CD14-positive monocyte (primary cell): ENCODE measurements at regions not wholly inside any gene's neighbourhood (a gene's known extent, or its start where the extent isn't known, plus 50 kb on each side); places are given as distances from the start of the nearest gene placed in this dataset.
"Not testable (repeated sequence)": the region's sequence is repeated elsewhere in the genome, so short reads cannot be mapped to it uniquely, and the experiment has no call there.

Experiments used
- DNase-seq, 3 donors: peaks; one replicate each; pipeline ENCODE4 v3.0.0-alpha.2; 2011 to 2022
- H2AFZ ChIP-seq: 2 replicates; pipeline ENCODE4 v1.6.0; 2012; ENCODE audit warnings: mild to moderate bottlenecking, low read depth, low read length, inconsistent platforms; ENCODE audit not compliant: insufficient read depth, poor library complexity, severe bottlenecking
- H3K27ac ChIP-seq, 2 donors: 1 replicate in 1 of 2; 2 replicates in 1 of 2; pipeline ENCODE4 v1.5.1; 2012 to 2013; ENCODE audit warnings: low read length in 2 of 2, control low read depth in 1 of 2, inconsistent platforms in 1 of 2, low read depth in 1 of 2, mild to moderate bottlenecking in 1 of 2
- H3K27me3 ChIP-seq, 2 donors: one replicate each; pipeline versions ENCODE4 v1.6.0 to v1.6.1; 2011 to 2013; ENCODE audit warnings: low read length in 2 of 2; ENCODE audit not compliant: control insufficient read depth in 2 of 2, insufficient read depth in 2 of 2
- H3K36me3 ChIP-seq, 2 donors: replicated peaks in 1 of 2; 1 replicate in 1 of 2; 2 replicates in 1 of 2; pipeline versions ENCODE4 v1.5.1 to v1.6.1; 2012 to 2013; ENCODE audit warnings: low read length in 2 of 2, control low read depth in 1 of 2, inconsistent platforms in 1 of 2, mild to moderate bottlenecking in 1 of 2; ENCODE audit not compliant: insufficient read depth in 2 of 2, control insufficient read depth in 1 of 2
- H3K4me1 ChIP-seq, 2 donors: 1 replicate in 1 of 2; 2 replicates in 1 of 2; pipeline versions ENCODE4 v1.5.1 to v1.6.1; 2012 to 2013; ENCODE audit warnings: low read length in 2 of 2, control low read depth in 1 of 2, inconsistent platforms in 1 of 2, mild to moderate bottlenecking in 1 of 2, moderate library complexity in 1 of 2; ENCODE audit not compliant: insufficient read depth in 2 of 2, control insufficient read depth in 1 of 2
- H3K4me2 ChIP-seq: replicated peaks from 2 replicates; pipeline ENCODE3; 2012; ENCODE audit warnings: low read length, moderate library complexity, mild to moderate bottlenecking; ENCODE audit not compliant: poor library complexity, severe bottlenecking; ENCODE audit errors: extremely low read depth
- H3K4me3 ChIP-seq, 3 experiments: fragments of 200-600 bp in 1 of 3; sonication (generic) in 1 of 3; replicated peaks in 1 of 3; 1 replicate in 2 of 3; 2 replicates in 1 of 3; pipeline ENCODE4 v1.5.1; 2011 to 2013; ENCODE audit warnings: low read length in 3 of 3, mild to moderate bottlenecking in 3 of 3, control low read depth in 2 of 3, low read depth in 2 of 3, inconsistent platforms in 1 of 3, moderate library complexity in 1 of 3
- H3K79me2 ChIP-seq: 2 replicates; pipeline ENCODE4 v1.6.0; 2012; ENCODE audit warnings: mild to moderate bottlenecking, control low read depth, inconsistent platforms, low read length, moderate library complexity; ENCODE audit not compliant: insufficient read depth
- H3K9ac ChIP-seq: 2 replicates; pipeline ENCODE4 v1.6.0; 2017; ENCODE audit warnings: low read length, mild to moderate bottlenecking; ENCODE audit not compliant: insufficient read depth, poor library complexity, severe bottlenecking
- H3K9me3 ChIP-seq, 2 donors: replicated peaks in 1 of 2; 1 replicate in 1 of 2; 2 replicates in 1 of 2; pipeline versions ENCODE4 v1.5.1 to v1.6.1; 2012 to 2013; ENCODE audit warnings: low read length in 2 of 2, control low read depth in 1 of 2; ENCODE audit not compliant: control insufficient read depth in 1 of 2, insufficient read depth in 1 of 2
- H4K20me1 ChIP-seq: 2 replicates; pipeline ENCODE4 v1.6.0; 2012; ENCODE audit warnings: mild to moderate bottlenecking, low read length, control low read depth, moderate library complexity; ENCODE audit not compliant: insufficient read depth
- H3K27ac Mint-ChIP-seq, 7 donors: one replicate each; pipeline ENCODE4 v1.8.0; 2020; ENCODE audit warnings: mild to moderate bottlenecking in 7 of 7, mixed read lengths in 7 of 7, moderate library complexity in 6 of 7, inconsistent platforms in 2 of 7
- H3K27me3 Mint-ChIP-seq, 3 donors: one replicate each; pipeline ENCODE4 v1.8.0; 2021 to 2022; ENCODE audit warnings: low read depth in 3 of 3, mild to moderate bottlenecking in 3 of 3, mixed read lengths in 3 of 3, moderate library complexity in 3 of 3, inconsistent platforms in 1 of 3
- H3K36me3 Mint-ChIP-seq, 2 donors: one replicate each; pipeline ENCODE4 v1.8.0; 2020; ENCODE audit warnings: mixed read lengths in 2 of 2, inconsistent platforms in 1 of 2, mild to moderate bottlenecking in 1 of 2
- H3K4me1 Mint-ChIP-seq: one replicate; pipeline ENCODE4 v1.8.0; 2020; ENCODE audit warnings: mild to moderate bottlenecking, mixed read lengths
- H3K4me3 Mint-ChIP-seq, 2 donors: one replicate each; pipeline ENCODE4 v1.8.0; 2020; ENCODE audit warnings: mild to moderate bottlenecking in 2 of 2, mixed read lengths in 2 of 2, moderate library complexity in 1 of 2
- H3K9me3 Mint-ChIP-seq, 7 donors: one replicate each; pipeline ENCODE4 v1.8.0; 2020 to 2022; ENCODE audit warnings: mixed read lengths in 7 of 7, mild to moderate bottlenecking in 6 of 7, moderate library complexity in 6 of 7, inconsistent platforms in 2 of 7
- WGBS: methylation state at CpG from one replicate; pipeline ENCODE4 v1.1.5; 2013; ENCODE audit warnings: missing lambda C conversion rate; ENCODE audit not compliant: insufficient coverage; 5-methylcytosine and 5-hydroxymethylcytosine counted together
- intact Hi-C, 2 donors: fragments of 100-400 bp; cut with micrococcal nuclease; formaldehyde crosslinking; loops; one replicate each; pipeline versions ENCODE4 v1.15.0 to v1.15.1; 2023
- TF ChIP-seq, protein P1 (sequence below): fragments of 200-600 bp; IDR thresholded peaks from one replicate; pipeline ENCODE4 v1.8.0; 2022; ENCODE audit warnings: antibody characterized with exemption, mild to moderate bottlenecking

DNA sequence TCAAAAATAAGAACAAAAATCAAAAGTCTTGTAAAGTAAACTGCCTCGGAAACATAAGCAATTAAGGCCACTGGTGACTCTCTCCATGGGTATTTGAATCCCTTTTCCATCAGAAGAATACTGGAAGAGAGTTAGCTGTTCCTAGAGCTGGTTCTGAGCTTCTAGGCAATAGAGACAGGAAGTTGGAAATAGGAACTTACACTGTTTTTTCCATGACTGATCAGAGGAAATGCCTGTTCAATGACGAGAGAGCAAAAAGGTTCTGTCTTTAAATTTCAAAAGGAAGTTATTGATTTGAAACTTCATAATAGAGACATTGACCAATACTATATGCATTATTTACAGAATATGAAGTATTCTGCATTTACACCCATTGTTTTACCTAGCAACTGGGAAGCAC is 503.5 kb upstream of the ARX start:
- H3K27me3 Mint-ChIP-seq = peaks cover 0 to 2% (median 0%) of the 10 kb centered on the region in 3 donors
- no peak overlapping the region for H3K4me3 Mint-ChIP-seq
- no peaks in the 10 kb centered on the region for H3K9me3 ChIP-seq
- no peak overlapping the region for H2AFZ ChIP-seq
- no peak for DNase-seq
- no peak overlapping the region for H3K4me3 ChIP-seq
- H3K4me1 ChIP-seq = no peaks in the 10 kb centered on the region
- H3K9ac ChIP-seq = no peak overlapping the region
- TF ChIP-seq, protein P1, sequence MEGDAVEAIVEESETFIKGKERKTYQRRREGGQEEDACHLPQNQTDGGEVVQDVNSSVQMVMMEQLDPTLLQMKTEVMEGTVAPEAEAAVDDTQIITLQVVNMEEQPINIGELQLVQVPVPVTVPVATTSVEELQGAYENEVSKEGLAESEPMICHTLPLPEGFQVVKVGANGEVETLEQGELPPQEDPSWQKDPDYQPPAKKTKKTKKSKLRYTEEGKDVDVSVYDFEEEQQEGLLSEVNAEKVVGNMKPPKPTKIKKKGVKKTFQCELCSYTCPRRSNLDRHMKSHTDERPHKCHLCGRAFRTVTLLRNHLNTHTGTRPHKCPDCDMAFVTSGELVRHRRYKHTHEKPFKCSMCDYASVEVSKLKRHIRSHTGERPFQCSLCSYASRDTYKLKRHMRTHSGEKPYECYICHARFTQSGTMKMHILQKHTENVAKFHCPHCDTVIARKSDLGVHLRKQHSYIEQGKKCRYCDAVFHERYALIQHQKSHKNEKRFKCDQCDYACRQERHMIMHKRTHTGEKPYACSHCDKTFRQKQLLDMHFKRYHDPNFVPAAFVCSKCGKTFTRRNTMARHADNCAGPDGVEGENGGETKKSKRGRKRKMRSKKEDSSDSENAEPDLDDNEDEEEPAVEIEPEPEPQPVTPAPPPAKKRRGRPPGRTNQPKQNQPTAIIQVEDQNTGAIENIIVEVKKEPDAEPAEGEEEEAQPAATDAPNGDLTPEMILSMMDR = no peak
- intact Hi-C loops = no loop called here
- H3K4me1 Mint-ChIP-seq = no peaks in the 10 kb centered on the region
- H3K4me2 ChIP-seq = no peak overlapping the region
- H3K9me3 Mint-ChIP-seq = peaks cover 0 to 4% (median 0%) of the 10 kb centered on the region in 7 donors
- no peaks in the 10 kb centered on the region for H3K27me3 ChIP-seq
- H3K79me2 ChIP-seq = no peaks in the 10 kb centered on the region
- H3K36me3 Mint-ChIP-seq = no peaks in the 10 kb centered on the region
- H3K27ac Mint-ChIP-seq = no peak overlapping the region
- no peak overlapping the region for H3K27ac ChIP-seq
- whole genome bisulfite sequencing = no CpG with 5 or more reads among the region's 2 CpGs
- no peaks in the 10 kb centered on the region for H3K36me3 ChIP-seq
- H4K20me1 ChIP-seq = no peaks in the 10 kb centered on the region

DNA sequence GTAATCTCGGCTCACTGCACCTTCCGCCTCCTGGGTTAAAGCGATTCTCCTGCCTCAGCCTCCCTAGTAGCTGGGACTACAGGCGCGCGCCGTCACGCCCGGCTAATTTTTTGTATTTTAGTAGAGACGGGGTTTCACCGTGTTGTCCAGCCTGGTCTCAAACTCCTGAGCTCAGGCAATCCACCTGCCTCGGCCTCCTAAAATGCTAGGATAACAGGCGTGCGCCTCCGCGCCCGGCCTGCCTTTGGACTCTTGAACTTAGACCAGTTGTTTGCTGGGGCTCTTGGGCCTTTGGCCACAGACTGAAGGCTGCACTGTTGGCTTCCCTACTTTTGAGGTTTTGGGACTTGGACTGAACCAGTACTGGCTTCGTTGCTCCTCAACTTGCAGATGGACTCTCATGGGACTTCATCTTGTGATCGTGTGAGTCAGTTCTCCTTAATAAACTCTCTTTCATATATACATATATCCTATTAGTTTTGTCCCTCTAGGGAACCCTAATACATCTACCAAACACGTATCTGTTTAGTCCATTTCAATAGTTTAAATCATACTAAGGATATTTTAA is 506.8 kb upstream of the ARX start:
- H3K9me3 ChIP-seq, H4K20me1 ChIP-seq, H3K27me3 Mint-ChIP-seq, H3K27me3 ChIP-seq, H3K4me2 ChIP-seq, H3K4me3 ChIP-seq, H3K27ac Mint-ChIP-seq, H3K9ac ChIP-seq, intact Hi-C loops, H3K79me2 ChIP-seq, DNase-seq, H3K4me1 Mint-ChIP-seq, H3K36me3 ChIP-seq, H3K4me1 ChIP-seq, H3K27ac ChIP-seq, H3K36me3 Mint-ChIP-seq, H3K9me3 Mint-ChIP-seq, H2AFZ ChIP-seq, H3K4me3 Mint-ChIP-seq: not testable (repeated sequence)
- WGBS = 95% methylated on average over 14 of the region's 20 CpGs
